Femur (tissue), 1 donor: ENCODE measurements at regions not wholly inside any gene's neighbourhood (a gene's known extent, or its start where the extent isn't known, plus 50 kb on each side); places are given as distances from the start of the nearest gene placed in this dataset.
"Not testable (repeated sequence)": the region's sequence is repeated elsewhere in the genome, so short reads cannot be mapped to it uniquely, and the experiment has no call there.

Source experiments
- DNase-seq: peaks from one replicate; pipeline ENCODE4 v3.0.0-alpha.2; 2017

GRCh38 chr5:82748688-82749460, 328.3 kb downstream of the TMEM167A start:
- DNase-seq: peak; percentile 22

- DNase-seq: peak; percentile 35
These were observed 329.2 kb downstream of the TMEM167A start for GRCh38 chr5:82747986-82748385.

GRCh38 chr5:82745016-82745415, 332.2 kb downstream of the TMEM167A start:
- DNase-seq: no peak

- DNase-seq: no peak
These were observed 338.4 kb downstream of the TMEM167A start for GRCh38 chr5:82738681-82739269.

GRCh38 chr5:82735160-82735789, 341.9 kb downstream of the TMEM167A start:
- DNase-seq: no peak

DNA sequence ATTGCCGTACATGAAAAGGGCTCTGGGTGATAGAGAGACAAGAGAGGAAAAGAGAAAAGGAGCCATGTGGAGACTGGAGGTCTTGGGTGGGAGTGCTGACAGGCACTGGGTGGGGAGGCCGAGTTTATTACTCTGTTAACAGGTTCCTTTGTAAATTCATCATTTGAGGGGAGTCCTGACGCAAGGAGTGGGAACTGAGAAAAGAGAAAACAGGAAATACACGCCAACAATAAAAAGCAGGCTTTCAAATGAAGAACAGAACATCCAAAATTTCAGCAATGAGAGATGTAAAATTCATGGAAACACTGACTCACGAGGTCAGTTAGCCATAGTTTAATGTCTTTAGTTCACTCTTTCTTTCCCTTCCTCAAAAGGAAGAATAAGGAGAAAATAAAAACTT, 342.8 kb downstream of the TMEM167A start:
- DNase-seq: no peak

- DNase-seq: no peak
These were observed 346.3 kb downstream of the TMEM167A start for GRCh38 chr5:82730913-82731312.

GRCh38 chr5:82728926-82729702, 348.1 kb downstream of the TMEM167A start:
- DNase-seq: no peak

DNA sequence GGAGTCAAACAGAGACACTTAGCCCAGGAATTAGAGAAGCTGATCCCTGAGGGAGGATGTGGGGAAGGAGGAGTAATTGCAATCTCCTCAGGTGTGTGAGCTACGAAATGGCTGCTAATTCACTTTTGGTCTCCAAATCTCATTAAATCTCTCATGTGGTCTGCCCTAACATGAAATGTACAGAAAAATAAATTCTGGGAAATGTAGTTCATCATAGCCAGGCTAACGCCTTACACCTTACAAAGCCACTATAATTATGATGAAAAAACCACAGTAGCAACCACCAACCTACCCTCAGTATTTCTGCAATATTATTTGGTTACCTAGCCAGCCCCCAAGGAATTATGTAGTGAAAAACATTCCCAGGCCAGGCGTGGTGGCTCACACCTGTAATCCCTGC, 354.0 kb downstream of the TMEM167A start:
- DNase-seq: no peak

GRCh38 chr5:82721087-82721410, 356.1 kb downstream of the TMEM167A start:
- no peak for DNase-seq

DNA sequence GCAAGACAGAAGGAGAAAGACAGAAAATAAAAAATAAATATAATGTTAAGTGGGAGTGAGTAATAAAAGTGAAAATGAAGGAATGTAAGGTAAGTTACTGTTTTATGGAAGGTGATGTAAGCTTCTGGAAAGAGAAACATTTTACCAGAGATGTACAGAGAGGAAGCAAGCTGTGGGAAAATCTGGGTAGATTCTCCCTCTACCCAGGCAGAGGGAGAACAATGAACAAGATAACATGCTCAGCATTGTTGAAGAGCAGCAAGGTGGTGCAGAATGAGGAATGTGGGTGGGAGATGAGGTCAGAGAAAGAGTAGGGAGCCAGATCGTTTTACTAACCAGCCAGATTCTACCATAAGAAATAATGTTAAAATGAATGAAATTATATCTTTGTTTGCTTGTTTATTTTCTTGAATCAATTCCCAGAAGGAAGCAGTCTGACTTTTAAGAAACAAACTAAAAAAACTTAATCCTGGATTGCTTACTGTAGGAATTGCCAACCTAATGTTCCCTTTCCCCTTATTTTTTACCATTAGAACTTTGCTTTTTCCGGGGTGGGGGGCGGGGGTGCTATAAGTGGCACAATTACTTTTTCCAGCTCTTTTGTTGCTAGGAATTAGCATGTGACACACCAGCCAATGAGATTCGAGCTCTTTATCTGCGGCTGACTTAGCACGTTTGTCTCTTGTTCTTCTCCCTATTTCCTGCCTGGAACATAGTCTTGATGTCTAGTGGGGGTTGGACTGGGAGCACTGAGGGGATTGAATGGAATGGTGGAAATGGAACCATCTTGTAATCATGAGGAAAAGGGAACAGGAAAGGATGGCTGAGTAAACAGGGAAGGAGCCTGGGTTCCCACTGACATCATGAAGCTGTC, 356.7 kb downstream of the TMEM167A start:
- DNase-seq: no peak

- DNase-seq: no peak
These were observed 357.8 kb downstream of the TMEM167A start for GRCh38 chr5:82719368-82719767.

- DNase-seq: no peak
These were observed 359.5 kb downstream of the TMEM167A start for GRCh38 chr5:82717738-82718137.

DNA sequence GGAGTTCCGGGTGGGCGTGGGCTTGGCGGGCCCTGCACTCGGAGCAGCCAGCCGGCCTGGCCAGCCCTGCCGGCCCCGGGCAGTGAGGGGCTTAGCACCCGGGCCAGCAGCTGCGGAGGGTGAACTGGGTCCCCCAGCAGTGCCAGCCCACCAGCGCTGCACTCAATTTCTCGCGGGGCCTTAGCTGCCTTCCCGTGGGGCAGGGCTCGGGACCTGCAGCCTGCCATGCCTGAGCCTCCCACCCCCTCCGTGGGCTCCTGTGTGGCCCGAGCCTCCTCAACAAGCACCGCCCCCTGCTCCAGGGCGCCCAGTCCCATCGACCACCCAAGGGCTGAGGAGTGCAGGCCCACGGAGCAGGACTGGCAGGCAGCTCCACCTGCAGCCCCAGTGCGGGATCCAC, 362.5 kb downstream of the TMEM167A start:
- DNase-seq: not testable (repeated sequence)

- no peak for DNase-seq
These were observed 363.4 kb downstream of the TMEM167A start for GRCh38 chr5:82713811-82714210.

- DNase-seq: no peak
These were observed 369.5 kb downstream of the TMEM167A start for GRCh38 chr5:82707741-82708140.

GRCh38 chr5:82704381-82704780, 372.8 kb downstream of the TMEM167A start:
- DNase-seq: no peak

DNA sequence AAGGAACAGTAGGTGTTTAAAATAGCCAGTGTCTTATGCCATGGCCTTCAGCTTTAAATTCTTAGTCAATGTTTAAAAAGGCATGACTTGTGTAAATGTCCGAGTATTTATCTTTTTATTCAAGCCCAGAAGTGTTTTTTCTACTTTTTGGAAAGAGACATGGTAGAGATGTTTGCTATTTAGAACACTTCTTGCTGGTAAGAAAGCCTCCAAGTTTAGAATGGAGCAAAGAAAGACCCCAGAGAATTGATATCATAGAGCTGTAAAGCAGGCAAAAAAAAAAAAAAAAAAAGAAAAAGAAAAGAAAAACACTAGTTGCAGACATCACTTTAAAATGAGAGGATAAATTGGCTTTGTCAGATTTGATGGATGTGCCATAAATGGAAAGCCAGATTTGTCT, 375.1 kb downstream of the TMEM167A start:
- no peak for DNase-seq

GRCh38 chr5:82699737-82700136, 377.5 kb downstream of the TMEM167A start:
- DNase-seq: no peak

DNA sequence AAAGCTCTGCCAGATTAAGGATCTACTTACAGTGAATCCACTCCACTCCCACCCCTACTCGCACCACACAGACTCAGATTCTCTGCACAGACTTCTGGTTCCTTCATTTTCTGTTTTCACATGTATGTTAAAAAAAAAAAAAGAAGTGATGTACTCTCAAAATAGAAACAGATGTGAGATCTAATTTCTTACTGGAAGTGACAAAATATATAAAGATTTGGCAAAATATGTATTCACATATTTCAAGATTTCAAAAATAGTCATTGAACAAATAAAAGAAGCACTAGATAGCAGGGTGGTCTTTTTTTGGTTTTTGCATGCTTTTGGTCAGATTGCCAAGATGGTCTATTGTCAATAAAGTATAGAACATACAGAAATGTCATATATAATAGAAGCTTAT, 379.2 kb downstream of the TMEM167A start:
- no peak for DNase-seq

DNA sequence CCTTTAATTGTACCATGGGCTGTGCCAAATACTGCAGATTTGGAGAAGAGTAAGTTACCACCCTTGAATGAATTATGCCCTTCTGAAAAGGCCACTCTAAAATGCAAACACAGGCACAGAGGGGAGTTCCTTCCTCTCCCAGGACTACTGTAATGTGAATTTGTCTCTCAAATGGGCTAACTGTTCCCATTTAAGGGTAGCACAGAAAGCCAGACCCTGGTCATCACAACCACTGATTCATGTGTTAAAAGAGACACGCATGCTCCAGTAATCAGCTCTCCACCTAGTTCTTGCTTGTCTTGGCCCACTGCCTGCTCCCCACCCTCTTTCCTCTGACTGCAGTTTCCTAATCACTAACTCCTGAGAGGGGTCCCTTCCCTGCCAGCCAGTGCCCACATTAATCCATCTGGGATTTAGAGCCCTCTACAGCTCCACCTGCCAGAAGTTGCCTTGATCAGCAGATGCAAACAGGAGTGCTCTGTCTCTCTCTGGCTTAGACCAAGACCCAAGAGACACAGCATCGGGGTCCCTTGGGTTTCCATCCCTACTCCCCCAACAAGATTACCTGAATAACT, 382.4 kb downstream of the TMEM167A start:
- DNase-seq: no peak

GRCh38 chr5:82692826-82693225, 384.4 kb downstream of the TMEM167A start:
- DNase-seq: no peak
